HUES48 (cell line): ENCODE measurements at regions not wholly inside any gene's neighbourhood (a gene's known extent, or its start where the extent isn't known, plus 50 kb on each side); places are given as distances from the start of the nearest gene placed in this dataset.

Experiments used
- H3K27ac ChIP-seq: one replicate; pipeline ENCODE4 v1.7.0; 2013; ENCODE audit warnings: low read depth, low read length, inconsistent platforms
- H3K27me3 ChIP-seq: 2 replicates; pipeline ENCODE4 v1.6.1; 2013; ENCODE audit warnings: mild to moderate bottlenecking, low read length; ENCODE audit not compliant: control insufficient read depth, insufficient read depth
- H3K36me3 ChIP-seq: 2 replicates; pipeline ENCODE4 v1.6.1; 2013; ENCODE audit warnings: low read length; ENCODE audit not compliant: control insufficient read depth, insufficient read depth
- H3K4me1 ChIP-seq: 2 replicates; pipeline ENCODE4 v1.6.1; 2013; ENCODE audit warnings: mild to moderate bottlenecking, low read length; ENCODE audit not compliant: control insufficient read depth, insufficient read depth
- H3K4me3 ChIP-seq: 2 replicates; pipeline ENCODE4 v1.5.1; 2013; ENCODE audit warnings: mild to moderate bottlenecking, low read depth, low read length
- H3K9ac ChIP-seq: 2 replicates; pipeline ENCODE4 v1.6.1; 2013; ENCODE audit warnings: mild to moderate bottlenecking, low read depth, low read length, moderate library complexity
- H3K9me3 ChIP-seq: 2 replicates; pipeline ENCODE4 v1.6.1; 2013; ENCODE audit warnings: low read length; ENCODE audit not compliant: control insufficient read depth, insufficient read depth

DNA sequence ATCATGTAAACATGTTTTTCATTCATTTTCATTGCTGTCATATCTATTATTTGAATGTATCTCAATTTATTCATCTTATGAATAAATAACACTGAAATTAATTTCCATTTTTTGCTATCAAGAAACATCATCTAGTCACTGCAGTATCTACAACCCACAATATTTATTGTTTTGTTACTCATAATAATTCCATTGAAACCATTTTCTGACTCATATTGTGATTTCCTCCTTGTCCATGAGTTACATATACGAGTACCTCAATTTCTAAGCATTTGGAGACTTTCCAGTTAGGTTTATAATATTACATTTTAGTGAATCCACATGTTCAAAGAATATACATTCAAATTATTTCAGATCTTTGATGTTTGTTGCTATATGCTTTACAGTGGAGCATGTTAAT, 1524.0 kb downstream of the SLITRK1 start:
- H3K27ac ChIP-seq: no peak overlapping the region
- H3K27me3 ChIP-seq: no peaks in the 10 kb centered on the region
- H3K9me3 ChIP-seq: no peaks in the 10 kb centered on the region
- H3K4me3 ChIP-seq: no peak overlapping the region
- H3K4me1 ChIP-seq: no peaks in the 10 kb centered on the region
- no peak overlapping the region for H3K9ac ChIP-seq
- no peaks in the 10 kb centered on the region for H3K36me3 ChIP-seq

DNA sequence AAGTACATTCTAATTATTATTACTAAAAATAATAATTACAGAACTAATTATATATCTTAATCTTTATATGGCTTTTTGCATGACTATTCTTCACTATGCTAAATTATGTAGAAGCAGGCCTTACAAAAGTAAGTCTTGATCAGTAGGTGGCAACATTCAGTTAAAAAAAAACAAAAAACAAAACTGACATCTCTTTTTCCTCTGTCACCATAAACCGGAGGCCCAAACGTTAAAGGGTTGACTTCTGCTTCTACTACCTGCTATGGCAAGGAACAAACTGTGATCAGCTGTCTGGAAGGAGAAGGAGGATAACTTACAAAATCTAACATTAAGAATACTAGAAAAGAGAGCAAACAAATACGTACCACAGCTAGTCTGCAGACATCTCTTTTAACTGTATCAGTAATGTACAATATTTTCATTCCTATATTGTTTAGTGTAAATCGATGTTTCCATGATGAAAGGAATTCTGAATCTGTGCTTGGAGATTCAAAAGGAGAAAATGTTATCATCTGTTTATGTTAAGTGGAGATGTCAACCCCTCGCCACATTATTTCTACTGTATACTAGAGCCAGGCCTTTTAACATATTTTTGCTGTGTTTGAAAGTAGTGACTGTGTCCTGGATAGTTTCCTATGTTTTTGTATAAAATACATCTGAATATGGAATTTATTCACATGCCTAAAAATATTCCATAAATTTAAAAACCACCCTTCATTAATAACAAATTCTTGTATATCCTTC, 1525.4 kb downstream of the SLITRK1 start:
- Histone ChIP-seq H3K27me3 (no peaks in the 10 kb centered on the region), H3K9ac (no peak overlapping the region), H3K4me1 (no peaks in the 10 kb centered on the region), H3K9me3 (no peaks in the 10 kb centered on the region), H3K36me3 (no peaks in the 10 kb centered on the region), H3K4me3 (no peak overlapping the region), H3K27ac (no peak overlapping the region)

DNA sequence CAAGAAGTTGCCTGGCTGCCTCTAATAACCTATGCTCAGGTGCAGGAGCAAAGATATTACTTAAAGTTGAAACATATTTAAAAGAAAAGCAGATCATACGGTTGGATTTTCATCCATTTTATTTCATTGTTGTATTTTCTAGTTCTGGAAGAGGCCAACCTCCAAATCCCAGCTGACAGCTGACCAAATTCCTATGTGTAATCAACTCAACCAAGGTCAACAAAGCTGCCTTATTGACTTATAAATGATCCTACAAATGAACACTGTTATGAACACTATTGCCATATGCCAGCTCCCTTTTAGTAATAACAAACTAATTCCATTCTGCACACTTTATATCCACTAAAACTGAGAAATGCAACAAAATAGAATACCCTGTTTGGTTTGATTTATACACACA, 1537.4 kb downstream of the SLITRK1 start:
- H3K9ac ChIP-seq: no peak overlapping the region
- no peaks in the 10 kb centered on the region for H3K9me3 ChIP-seq
- H3K36me3 ChIP-seq: no peaks in the 10 kb centered on the region
- H3K4me1 ChIP-seq: no peaks in the 10 kb centered on the region
- H3K27me3 ChIP-seq: no peaks in the 10 kb centered on the region
- no peak overlapping the region for H3K4me3 ChIP-seq
- H3K27ac ChIP-seq: no peak overlapping the region

DNA sequence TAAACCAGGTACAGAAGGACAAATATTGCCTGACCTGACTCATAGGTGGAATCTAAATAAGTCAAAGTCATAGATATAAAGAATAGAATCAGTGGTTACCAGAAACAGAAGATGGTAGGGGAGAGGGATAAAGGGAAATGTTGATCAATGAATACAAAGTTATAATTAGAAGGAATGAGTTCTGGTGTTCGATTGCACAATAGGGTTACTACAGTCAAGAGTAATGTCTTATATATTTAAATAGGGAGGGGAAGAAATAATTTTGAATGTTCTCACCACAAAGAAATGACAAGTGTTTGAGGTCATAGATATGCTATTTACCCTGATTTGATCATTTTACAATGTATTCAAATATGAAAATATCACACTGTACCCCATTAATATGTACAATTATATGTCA, 1541.2 kb downstream of the SLITRK1 start:
- no peak overlapping the region for H3K4me3 ChIP-seq
- no peaks in the 10 kb centered on the region for H3K36me3 ChIP-seq
- H3K27ac ChIP-seq: no peak overlapping the region
- no peaks in the 10 kb centered on the region for H3K9me3 ChIP-seq
- H3K27me3 ChIP-seq: no peaks in the 10 kb centered on the region
- no peak overlapping the region for H3K9ac ChIP-seq
- H3K4me1 ChIP-seq: no peaks in the 10 kb centered on the region

DNA sequence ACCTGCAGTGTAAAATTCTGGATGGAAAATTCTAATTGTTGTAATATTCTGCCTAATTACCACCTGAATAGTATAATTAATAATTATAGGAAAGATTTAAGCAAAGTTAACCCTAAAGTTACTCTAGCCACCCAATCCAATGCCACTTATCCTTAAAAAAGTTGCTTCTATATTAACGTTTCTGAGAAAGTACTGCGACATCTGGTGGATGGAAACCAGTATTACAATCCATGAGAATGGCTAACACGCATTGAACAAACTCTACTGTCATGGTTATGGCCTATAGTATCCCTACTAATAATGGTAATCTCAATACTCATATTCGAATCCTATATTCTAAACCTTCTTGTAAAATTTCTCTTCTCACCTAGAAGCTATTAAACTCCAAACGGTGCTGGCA, 1551.8 kb downstream of the SLITRK1 start:
- Histone ChIP-seq H3K4me1 (no peaks in the 10 kb centered on the region), H3K36me3 (no peaks in the 10 kb centered on the region), H3K4me3 (no peak overlapping the region), H3K27ac (no peak overlapping the region), H3K9me3 (no peaks in the 10 kb centered on the region), H3K27me3 (no peaks in the 10 kb centered on the region), H3K9ac (no peak overlapping the region)

DNA sequence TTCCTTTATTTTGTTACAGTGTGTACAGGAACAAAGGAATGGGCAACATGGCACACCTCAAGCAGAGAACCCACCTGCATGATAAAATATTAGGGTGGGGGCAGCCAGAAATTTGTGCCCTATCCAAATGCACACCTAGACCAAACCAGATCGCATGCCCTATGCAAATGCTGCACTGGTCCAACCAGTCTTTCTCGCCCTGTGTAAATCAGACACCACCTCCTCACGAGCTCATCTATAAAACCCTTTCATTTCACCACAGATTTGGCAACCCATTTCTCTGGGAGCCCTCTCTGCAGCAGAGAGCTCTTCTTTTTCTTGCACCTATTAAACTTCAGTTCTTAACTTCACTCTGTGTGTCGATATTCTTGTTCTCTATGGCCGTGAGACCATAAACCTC, 1559.2 kb downstream of the SLITRK1 start:
- Histone ChIP-seq H3K9ac (no peak overlapping the region), H3K4me1 (no peaks in the 10 kb centered on the region), H3K27ac (no peak overlapping the region), H3K4me3 (no peak overlapping the region), H3K9me3 (no peaks in the 10 kb centered on the region), H3K36me3 (no peaks in the 10 kb centered on the region), H3K27me3 (no peaks in the 10 kb centered on the region)

DNA sequence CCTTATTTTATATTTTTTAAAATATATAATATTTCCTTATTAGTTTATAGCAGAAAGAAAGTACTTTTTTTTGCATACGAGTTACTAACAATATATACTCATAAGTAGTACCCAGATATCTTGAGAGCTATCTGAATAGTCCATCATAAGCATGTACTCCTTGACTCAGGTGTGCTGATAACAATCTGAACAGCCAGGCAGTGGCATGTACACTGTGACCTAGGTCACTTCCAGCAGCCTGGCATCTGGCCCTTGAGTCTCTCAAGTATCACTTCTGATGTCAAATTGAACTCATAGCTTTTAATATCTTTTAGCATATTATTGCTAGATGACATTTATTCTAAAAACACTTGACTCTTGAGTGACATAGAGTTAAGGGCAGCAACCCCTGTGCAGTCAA, 1576.7 kb downstream of the SLITRK1 start:
- no peak overlapping the region for H3K4me3 ChIP-seq
- no peak overlapping the region for H3K9ac ChIP-seq
- no peaks in the 10 kb centered on the region for H3K36me3 ChIP-seq
- no peaks in the 10 kb centered on the region for H3K9me3 ChIP-seq
- H3K4me1 ChIP-seq: no peaks in the 10 kb centered on the region
- H3K27me3 ChIP-seq: no peaks in the 10 kb centered on the region
- H3K27ac ChIP-seq: no peak overlapping the region

DNA sequence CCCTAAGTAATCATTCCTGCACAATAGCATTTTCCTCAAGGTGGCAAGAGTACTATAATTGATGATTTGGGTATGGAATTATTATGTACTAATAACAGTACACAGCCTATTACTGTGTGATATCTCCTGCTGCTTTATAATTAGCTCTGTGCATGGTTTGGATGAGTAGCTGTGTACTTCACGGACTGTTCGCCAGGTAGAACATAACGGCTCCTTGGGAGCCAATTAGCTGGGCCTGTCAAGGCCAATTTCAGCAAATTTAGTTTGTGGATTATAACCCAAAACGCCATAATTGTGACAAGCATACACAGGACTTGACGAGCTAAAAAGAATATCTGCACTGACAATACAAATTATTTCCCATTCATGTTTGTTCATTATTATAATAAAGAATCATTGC, 1584.2 kb downstream of the SLITRK1 start:
- no peaks in the 10 kb centered on the region for H3K9me3 ChIP-seq
- H3K4me1 ChIP-seq: no peaks in the 10 kb centered on the region
- no peak overlapping the region for H3K27ac ChIP-seq
- no peak overlapping the region for H3K9ac ChIP-seq
- H3K36me3 ChIP-seq: no peaks in the 10 kb centered on the region
- H3K27me3 ChIP-seq: no peaks in the 10 kb centered on the region
- no peak overlapping the region for H3K4me3 ChIP-seq

DNA sequence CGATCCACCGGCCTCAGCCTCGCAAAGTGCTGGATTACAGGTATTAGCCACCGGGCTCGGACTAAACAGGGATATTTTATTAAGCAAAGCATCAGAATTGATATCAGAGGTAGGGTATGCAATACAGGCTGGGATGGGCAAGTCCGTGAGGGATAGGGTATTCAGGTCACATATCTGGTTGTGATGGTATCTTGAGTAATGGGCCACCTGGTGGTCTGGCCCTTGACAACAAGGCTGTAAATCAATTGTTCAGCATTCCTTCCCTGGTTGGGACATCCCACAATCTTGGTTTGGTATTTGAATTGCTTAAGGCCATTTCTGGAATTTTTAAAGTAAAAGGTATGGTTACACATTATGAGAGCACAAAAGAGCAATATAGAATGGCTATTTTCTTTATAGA, 1588.0 kb downstream of the SLITRK1 start:
- no peak overlapping the region for H3K9ac ChIP-seq
- H3K4me1 ChIP-seq: no peaks in the 10 kb centered on the region
- no peaks in the 10 kb centered on the region for H3K36me3 ChIP-seq
- H3K27me3 ChIP-seq: no peaks in the 10 kb centered on the region
- no peaks in the 10 kb centered on the region for H3K9me3 ChIP-seq
- H3K4me3 ChIP-seq: no peak overlapping the region
- no peak overlapping the region for H3K27ac ChIP-seq

DNA sequence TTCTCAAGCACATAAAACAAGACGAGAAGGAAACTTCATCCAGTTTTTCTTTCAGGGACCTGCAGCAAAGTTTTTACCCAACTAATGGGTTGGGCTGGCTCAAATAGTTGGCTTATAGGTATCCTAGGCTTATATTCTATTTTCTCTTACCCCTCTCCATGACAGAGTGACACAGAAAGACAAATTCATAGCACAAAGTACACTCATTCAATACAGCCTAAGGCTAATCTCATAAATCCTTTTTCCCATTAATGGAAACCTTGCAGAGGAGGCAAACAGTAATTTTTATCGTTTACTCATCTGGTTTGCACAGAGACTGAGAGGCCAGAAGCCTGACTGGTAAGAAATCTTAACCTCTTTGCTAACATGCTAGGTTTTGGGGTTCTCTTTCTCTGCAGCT, 1589.9 kb downstream of the SLITRK1 start:
- Histone ChIP-seq H3K4me1 (no peaks in the 10 kb centered on the region), H3K9me3 (no peaks in the 10 kb centered on the region), H3K36me3 (no peaks in the 10 kb centered on the region), H3K27me3 (no peaks in the 10 kb centered on the region), H3K4me3 (no peak overlapping the region), H3K27ac (no peak overlapping the region), H3K9ac (no peak overlapping the region)

DNA sequence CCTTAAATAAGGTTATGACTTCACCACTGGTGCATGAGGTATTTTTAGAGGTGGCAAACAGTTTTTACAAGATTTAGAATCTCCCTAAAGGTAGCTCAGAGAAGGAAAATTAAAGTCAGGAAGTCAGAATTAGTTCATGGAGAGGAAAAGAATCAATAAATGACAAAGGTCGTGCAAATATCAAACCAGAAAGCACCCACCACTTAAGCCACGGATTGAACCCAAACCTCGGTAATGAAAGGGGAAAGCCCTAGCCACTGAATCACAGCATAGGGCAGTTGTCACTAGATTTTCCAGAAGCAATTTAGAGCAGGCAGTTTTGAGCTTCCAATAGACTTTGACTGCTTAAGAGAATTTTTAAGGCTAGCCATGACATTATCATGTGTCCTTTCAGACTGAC, 1590.4 kb downstream of the SLITRK1 start:
- no peaks in the 10 kb centered on the region for H3K9me3 ChIP-seq
- no peak overlapping the region for H3K4me3 ChIP-seq
- H3K36me3 ChIP-seq: no peaks in the 10 kb centered on the region
- H3K4me1 ChIP-seq: no peaks in the 10 kb centered on the region
- H3K9ac ChIP-seq: no peak overlapping the region
- H3K27me3 ChIP-seq: no peaks in the 10 kb centered on the region
- H3K27ac ChIP-seq: no peak overlapping the region

DNA sequence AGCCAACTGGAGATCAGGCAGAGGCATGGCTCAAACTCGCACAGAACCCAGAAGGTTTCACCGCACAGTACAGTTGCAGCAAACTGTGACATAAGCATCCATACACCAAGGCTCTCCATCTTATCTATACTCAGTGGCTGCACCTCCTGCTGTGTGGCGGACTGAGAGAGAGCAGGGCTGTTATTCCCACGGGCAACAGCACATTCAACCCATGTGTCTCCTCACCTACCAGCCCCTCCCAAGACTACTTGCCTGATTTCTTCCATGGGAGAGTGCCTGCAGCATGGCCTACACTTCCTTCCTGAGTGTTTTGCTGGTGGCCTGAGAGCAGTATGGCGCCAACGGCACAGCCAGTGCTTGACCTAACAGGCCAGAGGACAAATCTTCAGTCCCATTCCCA, 1606.6 kb downstream of the SLITRK1 start:
- Histone ChIP-seq H3K36me3 (no peaks in the 10 kb centered on the region), H3K27ac (no peak overlapping the region), H3K9me3 (no peaks in the 10 kb centered on the region), H3K4me1 (no peaks in the 10 kb centered on the region), H3K9ac (no peak overlapping the region), H3K27me3 (no peaks in the 10 kb centered on the region), H3K4me3 (no peak overlapping the region)
